GM19468 (cell line): ENCODE measurements at regions not wholly inside any gene's neighbourhood (a gene's known extent, or its start where the extent isn't known, plus 50 kb on each side); places are given as distances from the start of the nearest gene placed in this dataset.
"Not testable (repeated sequence)": the region's sequence is repeated elsewhere in the genome, so short reads cannot be mapped to it uniquely, and the experiment has no call there.

Experiments
- ATAC-seq: cut with Tn5 transposase; IDR thresholded peaks from one replicate; pipeline ENCODE4 v1.9.1; 2021; ENCODE audit warnings: mild to moderate bottlenecking, moderate library complexity, moderate number of reproducible peaks; ENCODE audit not compliant: unreplicated experiment; ENCODE audit errors: extremely low read depth

- no peak for ATAC-seq
Measured at GRCh38 chr4:107392951-107393350, 327.1 kb downstream of the PAPSS1 start.

DNA sequence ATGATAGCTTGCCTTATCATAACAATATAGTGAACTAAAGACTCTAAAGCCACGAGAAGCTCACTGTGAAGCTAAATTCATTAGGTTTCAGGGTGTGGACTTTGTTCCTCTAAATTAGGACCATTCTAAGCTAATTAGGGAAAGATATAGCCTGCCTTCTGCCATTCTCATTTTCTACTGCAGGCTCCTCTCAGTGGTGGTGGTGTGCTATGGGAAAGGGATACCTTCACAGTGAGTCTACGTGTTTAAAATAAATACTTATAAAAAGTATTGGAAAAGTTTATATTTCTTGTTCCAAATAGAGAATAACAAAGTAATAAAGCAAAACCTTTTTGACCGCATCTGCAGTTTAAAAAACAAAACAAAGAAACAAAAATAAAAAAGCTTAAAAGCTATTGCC is 327.7 kb downstream of the PAPSS1 start:
- ATAC-seq = no peak

DNA sequence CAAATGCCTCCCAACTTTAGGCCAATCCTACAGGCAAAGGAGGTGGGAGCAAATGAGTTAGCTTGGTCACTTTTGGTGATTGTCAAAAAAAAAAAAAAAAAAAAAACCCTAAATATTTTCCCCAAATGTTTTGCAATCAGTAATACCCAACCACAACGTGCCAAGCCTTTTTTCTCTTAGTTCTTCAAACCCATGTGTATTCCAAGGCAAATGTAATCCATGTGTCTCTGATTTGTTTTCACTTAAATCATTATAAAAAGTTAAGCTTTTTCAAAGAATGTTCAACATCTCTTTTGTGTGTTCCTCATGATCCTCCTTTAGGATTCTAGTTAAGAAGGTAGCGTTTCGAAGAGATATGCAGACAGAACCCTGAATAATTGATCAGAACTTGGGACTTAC is 328.4 kb downstream of the PAPSS1 start:
- no peak for ATAC-seq

DNA sequence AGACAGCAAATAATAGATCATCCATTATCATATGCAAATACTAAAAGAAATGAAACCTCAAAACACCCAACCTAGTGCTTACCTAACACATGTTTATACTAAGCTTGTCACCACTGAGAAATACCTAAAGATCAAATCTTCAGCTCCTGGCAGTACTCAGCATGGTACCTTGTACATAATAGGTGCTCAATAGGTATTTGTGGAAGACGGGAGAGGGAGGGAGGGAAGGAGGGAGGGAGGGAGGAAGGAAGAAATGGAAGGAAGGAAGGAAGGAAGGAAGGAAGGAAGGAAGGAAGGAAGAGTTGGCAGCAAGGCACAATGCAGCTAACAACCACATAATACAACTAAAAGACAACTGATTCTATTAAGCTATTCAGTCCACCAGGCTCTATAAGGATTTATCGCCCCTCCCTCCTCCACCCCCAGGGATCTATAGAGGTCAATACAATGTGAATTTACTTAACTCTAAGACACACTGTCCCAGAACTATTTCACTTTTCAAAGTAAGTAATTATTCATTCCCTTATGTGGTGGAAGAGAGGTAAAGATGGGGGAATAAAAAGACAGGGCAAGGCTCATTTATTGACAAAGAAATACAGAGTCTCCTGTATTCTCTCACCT is 328.9 kb downstream of the PAPSS1 start:
- ATAC-seq = no peak

- ATAC-seq = no peak
Measured at GRCh38 chr4:107389965-107390364, 330.1 kb downstream of the PAPSS1 start.

DNA sequence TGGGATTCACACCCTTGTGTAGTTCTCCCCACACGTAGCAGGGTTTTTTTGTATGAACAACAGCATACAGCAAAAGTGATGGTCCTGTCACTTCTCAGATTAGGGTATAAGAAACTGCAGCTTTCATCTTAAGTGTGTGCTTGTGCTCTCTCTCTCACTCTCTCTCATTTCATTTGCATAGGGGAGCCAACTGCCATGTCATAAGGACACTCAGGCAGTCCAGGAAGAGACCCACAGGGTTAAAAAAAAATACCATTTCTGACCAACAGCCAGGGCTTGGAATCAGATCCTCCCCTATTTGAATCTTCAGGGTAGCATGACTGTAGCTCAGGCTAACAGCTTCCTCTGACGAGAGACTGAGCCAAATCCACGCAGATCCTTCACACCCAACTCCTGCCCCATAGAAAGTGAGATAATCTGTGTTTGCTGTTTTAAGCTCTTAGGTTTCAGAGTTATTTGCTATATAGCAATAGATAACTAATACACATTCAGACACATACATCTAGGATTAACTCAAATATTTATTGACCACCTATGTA is 331.2 kb downstream of the PAPSS1 start:
- no peak for ATAC-seq

DNA sequence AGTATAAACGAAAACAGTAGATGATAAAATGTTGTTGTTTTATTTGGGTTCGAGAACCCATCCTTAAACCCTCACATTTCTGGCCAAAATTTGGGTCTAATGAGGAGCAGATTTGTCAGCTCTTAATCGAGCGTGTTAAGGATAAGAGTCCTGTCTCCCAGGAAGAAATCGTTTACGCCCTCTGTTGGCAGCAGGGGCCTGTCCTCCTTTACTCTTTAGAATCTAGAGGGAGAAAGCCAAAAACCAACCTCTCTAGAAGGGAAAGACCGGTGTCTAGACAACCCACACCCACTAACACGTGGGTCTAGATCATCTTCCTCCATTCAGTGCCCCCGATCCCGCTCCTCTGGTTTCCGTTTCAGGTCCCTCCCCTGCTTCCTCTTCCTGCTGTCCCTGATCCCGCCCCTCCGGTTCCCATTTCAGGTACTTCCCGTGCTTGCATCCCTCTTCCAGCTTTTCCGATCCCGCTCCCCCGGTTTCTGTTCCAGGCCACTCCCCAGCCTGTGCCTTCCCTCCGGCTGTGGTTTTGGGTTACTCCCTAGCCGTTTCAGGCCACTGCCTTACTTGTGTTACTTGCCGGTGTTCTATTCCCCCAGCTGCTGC is 339.1 kb downstream of the PAPSS1 start:
- ATAC-seq = no peak

DNA sequence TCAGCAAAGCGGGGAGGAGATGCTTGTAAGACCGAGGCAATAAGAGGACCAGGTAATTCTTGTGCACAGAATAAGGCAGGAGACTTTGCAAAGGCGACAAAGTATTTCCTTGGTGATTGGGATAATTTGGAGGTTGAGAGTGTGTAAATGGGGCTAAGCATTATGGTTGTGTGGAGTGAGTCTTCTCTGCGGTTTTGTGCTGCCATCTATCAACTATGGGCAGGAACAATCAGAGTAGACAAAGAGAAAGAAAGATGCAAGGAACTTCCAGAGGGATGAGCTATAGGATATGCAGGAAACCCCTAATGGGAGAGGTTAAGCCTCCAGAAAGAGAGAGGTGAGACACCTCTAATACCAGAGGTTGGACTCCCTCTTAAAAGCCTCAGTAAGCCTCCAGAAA is 339.8 kb downstream of the PAPSS1 start:
- ATAC-seq = no peak

DNA sequence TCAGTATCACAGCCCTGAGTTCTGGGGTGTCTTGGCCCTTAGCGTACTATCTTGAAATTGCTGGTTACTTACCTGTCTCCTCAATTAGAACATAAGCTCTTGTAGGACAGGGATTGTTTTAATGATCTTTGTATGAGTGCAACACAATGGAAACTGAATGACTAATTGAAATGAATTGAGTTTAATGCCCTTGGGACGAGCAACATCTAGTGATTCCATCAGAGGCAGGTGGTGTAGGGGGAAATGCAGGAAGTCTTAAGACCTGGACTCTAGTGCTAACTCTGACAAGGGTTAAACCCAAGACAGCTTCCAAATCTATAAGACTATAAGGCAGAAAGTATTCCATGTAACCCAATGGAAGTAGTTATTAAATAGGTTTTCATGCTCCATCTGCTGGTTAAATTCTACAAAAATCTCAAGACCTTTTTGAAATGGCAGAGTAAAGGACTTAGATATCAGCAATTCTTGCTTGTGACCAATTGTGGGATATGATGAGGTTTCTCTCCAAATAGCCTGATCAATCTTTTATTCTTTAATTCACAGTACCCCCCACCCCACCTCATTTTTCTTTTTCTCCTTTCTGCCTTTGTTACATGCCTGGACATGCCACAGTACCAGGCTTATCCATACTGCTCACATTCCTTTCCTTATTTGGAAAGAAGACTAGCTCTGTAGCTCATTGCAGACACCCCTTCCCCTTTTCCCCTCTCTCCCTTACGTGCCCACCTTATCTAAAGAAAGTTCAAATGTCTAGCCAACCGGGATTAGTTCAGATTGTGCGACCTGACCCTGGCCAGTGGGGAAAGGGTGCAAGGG is 340.8 kb downstream of the PAPSS1 start:
- ATAC-seq = no peak

DNA sequence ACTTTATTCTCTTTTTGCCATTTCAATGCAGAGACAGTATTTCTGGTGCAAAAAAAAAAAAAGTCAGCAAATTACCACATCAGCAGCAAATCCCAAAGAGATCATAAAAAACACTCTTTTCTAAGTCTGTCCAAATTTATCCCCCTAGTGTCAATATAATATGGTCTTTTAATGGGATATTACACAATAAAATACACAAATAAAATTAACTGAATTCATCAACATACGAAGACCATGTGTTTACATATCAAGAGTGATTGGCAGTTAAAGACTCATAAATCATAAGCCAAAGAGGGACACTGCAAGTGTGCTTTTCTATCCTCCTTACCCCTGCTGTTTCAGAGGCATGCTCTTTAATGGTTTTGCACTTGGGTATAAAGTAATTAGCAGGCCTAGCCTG is 340.2 kb upstream of the DKK2 start:
- ATAC-seq = no peak

GRCh38 chr4:107366900-107367299 is 330.8 kb upstream of the DKK2 start:
- ATAC-seq = no peak

GRCh38 chr4:107366016-107366735 is 330.1 kb upstream of the DKK2 start:
- ATAC-seq = no peak

DNA sequence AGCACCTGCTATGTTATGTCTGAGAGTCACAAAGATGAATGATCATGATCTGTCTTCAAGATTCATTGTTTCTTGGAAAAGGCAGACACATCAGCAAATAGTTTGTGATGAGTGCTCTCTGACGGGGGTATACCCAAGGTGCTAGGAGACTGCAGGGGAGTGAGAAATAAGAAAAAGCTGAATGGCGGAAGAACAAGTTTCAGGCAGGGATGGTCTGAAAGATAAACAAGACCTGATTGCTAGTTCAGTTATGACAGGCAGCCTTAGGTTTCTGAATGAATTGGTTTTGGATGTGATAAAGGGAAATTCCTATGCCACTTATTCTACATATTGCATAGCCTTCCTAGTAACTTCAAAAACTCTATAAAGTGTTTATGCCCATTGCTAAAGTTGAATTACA is 327.0 kb upstream of the DKK2 start:
- ATAC-seq = no peak

GRCh38 chr4:107359208-107359607 is 323.1 kb upstream of the DKK2 start:
- ATAC-seq = no peak

GRCh38 chr4:107354304-107354703 is 318.2 kb upstream of the DKK2 start:
- ATAC-seq = not testable (repeated sequence)

GRCh38 chr4:107351196-107351595 is 315.1 kb upstream of the DKK2 start:
- ATAC-seq = no peak

DNA sequence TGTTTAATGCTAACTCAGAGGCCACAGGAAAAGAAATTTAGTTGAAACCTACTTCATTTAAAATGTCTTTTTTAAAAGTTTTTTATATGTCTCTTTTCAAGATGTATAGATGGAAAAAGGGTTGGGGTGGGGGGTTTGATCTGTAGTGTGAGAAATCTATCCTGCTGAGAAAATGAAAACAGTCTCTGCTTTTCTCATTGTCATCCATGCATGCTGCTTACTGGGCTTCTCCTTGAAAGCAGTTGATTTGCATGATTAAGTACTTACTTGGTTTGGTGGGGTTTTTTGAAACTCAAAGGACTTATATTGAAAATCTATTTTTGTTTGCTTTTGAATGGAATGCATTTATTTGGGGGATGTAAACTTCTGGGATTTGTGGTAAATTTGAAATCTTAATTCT is 313.6 kb upstream of the DKK2 start:
- ATAC-seq = no peak

GRCh38 chr4:107349266-107349665 is 313.2 kb upstream of the DKK2 start:
- no peak for ATAC-seq

GRCh38 chr4:107348188-107349050 is 312.3 kb upstream of the DKK2 start:
- no peak for ATAC-seq

GRCh38 chr4:107333518-107333917 is 297.4 kb upstream of the DKK2 start:
- no peak for ATAC-seq
